HG03442 (cell line): ENCODE measurements at regions not wholly inside any gene's neighbourhood (a gene's known extent, or its start where the extent isn't known, plus 50 kb on each side); places are given as distances from the start of the nearest gene placed in this dataset.
A peak's percentile ranks its signal among the peaks of the same experiment; 100 is the strongest.

ENCODE experiments used
- ATAC-seq: cut with Tn5 transposase; IDR thresholded peaks from one replicate; pipeline ENCODE4 v1.9.1; 2021; ENCODE audit warnings: mild to moderate bottlenecking, moderate library complexity; ENCODE audit not compliant: unreplicated experiment

GRCh38 chr17:77266891-77267341 is 126.1 kb downstream of the SEC14L1 start:
- no peak for ATAC-seq

DNA sequence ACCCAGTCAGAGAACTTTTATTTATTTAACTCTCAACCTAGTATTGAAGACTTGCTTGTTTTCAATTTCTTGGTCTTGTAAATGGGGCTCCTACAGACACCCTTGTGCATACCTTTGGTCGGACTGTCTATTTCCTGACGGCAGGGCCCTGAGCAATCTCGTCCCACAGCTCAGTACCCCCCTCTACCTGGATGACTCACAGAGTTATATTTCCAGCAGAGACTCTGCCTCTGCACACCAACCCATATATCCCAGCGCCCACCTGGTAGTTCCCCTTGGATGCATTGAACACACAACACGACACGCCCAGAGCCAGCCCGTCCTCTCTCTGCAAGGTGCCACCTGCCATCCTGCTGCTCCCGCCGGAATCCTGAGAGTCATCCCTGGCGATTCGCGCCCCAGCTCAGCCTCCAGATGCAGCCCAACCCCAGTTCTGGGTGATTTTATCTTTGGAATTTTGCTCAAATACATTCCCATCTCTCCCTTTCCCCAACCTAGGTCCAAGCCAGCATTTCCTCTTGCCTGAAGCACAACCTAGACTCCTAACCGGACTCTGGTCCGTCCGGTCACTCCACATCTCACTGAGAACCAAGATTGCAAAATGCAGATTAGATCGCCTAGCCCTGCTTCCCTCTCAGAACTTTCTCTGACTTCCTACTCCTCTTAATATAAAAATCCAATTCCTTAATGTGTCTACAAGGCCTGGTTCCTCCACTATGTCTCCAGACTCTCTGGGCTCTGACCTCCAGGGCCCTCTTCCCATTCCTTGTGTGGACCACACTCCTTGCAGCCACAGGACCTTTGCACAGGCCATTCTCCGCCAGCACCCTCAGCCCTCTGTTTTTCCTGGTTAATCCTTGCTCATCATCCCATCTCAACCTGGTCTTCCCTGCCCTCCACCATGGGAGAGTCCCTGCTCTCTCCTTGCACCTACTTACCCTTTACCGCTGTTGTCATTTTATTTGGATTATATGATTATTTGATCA is 129.2 kb downstream of the SEC14L1 start:
- ATAC-seq, result no peak

- ATAC-seq, result no peak
Measured at GRCh38 chr17:77271411-77271810, 130.6 kb downstream of the SEC14L1 start.

DNA sequence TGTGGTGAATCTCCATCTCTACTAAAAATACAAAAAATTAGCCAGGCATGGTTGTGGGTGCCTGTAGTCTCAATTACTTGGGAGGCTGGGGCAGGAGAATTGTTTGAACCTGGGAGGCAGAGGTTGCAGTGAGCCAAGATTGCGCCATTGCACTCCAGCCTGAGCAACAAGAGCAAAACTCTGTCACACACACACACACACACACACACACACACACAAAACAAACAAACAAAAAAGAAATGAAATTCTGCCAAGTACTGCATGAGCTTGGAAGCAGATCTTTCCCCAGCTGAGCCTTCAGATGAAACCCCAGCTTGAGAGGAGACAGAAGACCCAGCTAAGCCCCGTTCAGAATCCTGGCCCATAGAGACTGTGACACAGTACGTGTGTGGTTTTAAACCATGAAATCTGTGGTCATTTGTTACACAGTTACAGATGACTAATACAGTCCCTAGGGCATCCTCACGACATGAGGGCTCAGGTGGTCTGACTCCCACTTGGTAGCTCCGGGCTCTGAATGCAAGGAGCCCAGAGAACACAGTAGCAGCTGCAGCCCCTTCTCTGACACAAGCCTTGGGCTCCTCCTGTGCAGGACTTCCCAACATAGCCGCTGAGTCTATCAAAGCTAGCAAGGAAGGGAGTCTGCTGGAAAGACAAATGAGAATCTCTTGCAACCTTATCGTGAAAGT is 132.8 kb downstream of the SEC14L1 start:
- ATAC-seq, result no peak

DNA sequence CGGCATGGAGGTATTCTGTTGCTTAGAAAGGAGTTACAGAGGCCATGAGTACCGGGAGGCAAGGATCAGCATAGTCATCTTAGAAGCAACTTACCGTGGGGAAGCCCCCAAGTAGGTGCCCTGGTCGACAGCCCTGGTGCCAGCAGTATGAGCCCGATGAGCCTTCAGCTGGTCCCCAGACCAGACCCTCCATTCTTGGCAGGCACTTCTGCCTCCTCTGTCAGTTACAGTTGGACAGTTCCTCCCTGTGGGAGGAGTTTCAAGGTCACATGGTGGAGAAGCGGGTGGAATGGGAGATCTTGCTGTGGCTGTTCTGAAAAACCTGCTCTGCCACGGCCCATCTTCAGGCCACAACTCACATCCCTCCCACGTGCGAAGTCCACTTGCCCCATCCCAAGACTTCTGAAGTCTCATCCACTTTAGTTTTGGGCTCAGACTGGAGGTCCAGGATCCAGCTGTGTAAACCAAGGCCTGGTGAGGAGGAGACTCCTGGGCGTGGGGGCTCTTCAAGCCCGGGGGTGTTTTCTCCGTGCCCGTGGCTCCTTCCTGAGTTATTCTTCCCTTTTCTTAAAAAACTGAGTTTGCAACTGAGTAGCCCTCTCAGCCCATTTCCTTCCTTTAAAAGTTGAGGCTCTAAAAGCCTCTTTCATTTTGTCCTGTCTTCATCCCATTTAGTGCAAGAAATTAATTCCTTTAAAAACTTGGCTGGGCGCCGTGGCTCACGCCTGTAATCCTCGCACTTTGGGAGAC is 133.5 kb downstream of the SEC14L1 start:
- no peak for ATAC-seq

- ATAC-seq, result no peak
Measured at GRCh38 chr17:77279448-77280303, 138.9 kb downstream of the SEC14L1 start.

DNA sequence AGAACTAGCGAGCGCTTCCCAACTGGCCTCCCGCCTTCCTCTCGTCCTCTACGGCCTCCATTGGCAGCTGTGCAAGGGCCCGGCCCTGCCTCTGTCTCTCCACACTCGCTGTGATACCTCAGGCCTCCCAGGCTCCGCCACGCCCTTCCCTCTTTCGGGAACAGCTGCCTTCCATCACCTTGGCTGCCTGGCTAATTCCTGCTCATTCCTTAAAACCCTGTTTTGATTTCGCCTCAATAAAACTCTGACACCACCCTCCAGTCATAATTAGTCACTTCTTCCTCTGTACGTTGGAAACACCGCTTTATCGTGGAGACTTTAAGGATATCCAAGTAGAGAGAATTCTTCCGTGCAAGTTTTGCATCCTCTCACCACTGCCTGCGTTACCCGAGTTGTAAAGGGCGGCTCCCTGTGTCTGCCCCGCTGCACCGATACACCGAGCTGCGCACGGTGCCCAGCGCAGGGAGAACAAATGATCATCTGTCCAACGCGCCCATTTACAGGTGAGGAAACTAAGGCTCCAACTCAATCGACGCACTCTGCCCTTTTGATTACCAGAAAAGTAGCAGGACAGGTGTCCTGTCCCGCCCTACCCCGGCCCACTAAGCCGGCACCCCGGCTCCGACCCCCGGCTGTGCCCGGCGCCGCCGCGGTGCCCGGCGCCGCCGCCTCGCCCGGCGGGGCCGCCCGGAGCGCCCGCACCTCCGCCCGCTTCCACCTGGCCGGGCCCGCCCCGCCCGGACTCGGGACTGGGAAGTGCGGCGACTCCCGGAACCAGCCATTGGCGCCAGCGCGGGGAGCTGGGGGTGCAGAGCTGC is 139.7 kb downstream of the SEC14L1 start:
- ATAC-seq, result no peak

GRCh38 chr17:77281122-77281903 is 140.5 kb downstream of the SEC14L1 start:
- ATAC-seq, result peak; percentile 59

DNA sequence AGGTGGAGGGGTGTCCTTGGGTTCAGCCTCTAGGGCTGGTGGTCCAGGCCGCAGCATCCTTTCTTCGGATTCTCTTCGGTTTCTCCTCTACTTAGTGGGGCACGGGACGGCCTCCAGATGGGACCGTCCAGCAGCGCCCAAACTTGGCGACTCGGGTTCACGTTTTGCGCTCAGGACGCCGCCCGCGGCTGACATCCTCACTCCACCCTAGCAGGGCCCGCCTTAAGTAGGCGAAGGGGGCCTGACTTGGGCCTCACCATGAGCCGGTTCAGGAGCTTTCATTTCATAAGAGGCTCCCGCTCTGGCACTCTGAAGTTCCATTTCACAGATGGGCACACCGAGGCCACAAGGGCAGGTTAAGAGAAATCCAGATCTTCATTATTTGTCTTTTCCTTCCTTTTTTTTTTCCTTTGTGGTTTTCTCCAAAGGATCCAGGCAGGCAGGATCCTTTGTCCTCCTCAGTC is 141.2 kb downstream of the SEC14L1 start:
- peak; percentile 18 for ATAC-seq

- no peak for ATAC-seq
Measured at GRCh38 chr17:77282524-77283515, 142.1 kb downstream of the SEC14L1 start.

- no peak for ATAC-seq
Measured at GRCh38 chr17:77284023-77284617, 143.4 kb downstream of the SEC14L1 start.

DNA sequence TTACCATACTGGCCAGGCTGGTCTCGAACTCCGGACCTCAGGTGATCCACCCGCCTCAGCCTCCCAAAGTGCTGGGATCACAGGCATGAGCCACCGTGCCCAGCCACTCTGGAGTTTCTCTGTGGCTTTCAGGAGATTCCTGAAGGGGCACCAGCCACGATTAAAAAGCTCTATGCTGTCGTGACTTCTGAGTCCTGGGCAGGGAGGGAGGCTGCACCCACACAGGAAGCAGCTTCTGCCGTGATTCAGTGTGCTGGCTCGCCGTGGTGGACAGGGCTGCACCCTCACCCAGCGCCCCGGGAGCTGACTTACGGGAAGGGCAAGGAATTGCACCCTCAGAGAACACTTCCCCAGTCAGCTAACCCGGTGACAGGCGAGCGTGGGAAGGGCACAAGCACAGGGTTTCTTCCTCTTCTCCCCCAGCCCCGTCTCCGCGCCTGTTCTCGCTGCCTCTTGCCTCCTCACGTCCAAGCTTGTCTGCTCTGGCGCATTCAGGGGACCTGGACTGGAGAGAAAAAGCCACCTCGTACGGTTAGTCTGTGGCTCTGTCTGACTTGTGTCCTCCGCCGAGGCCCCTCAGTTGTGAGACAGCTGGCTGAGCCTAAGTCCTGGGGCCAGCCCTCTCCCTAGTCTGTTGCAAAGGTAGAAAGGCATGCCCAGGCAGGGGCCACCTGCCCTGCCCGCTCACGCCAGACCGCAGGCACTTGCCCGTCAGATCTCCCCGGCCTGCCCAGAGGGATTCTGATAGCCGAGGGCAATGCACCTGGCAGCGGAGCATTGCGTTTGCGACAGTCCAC is 145.0 kb downstream of the SEC14L1 start:
- no peak for ATAC-seq

DNA sequence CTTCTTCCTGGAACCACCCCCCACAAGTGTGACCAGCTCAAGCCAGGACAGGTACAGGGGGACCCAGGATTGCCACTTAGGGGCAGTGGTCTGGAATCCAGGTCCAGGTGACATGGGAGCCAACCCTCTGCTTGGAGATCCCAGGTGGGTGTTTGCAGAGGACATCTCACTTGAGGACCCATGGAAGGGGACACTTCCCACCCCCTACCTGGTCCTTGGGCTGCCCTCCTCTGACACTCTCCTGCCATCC is 145.5 kb downstream of the SEC14L1 start:
- no peak for ATAC-seq

DNA sequence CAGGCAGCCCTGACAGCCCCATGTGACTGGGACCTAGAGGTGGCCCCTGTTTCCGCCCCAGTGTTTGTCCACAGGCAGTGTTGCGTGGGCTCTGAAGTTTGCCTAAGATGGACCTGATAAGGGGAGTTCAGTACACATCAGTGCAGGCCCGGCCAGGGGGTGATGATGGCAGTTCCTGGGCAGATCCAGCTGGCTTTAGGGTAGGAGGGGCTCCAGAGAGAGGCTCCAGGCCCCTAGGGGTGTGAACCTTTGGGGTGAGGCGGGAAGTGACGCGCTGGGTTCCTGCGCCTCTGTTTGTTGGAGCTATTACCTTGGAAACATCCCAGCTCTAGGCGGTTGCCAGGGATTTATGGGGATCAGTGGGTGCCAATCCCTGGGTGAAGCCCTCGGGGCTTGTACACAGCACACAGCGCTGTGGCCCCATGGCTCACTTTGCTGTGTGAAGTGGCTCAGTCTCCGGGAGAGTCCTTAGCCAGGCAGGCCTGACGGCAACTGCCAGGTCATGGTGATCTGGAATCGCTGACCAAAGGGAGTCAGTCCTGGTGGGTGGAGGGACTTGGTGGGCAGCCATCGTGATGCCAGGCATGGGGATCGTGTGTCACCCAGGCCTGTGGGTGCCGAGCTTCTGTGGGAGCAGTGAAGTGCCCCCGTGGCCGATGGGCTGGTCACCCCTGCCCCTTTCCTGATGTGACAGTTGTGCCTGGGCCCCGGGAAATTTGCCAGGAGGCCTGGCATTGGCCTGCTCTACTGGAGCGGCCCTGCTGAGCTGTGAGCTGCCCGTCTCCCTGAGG is 146.1 kb downstream of the SEC14L1 start:
- no peak for ATAC-seq

GRCh38 chr17:77287432-77288068 is 146.8 kb downstream of the SEC14L1 start:
- no peak for ATAC-seq
